ENCODE measurements at regions not wholly inside any gene's neighbourhood (a gene's known extent, or its start where the extent isn't known, plus 50 kb on each side); places are given as distances from the start of the nearest gene placed in this dataset.

- intact Hi-C loops (cut with DNase I): no loop called here
- WGBS, 2 donors: 87 to 93% methylated on average over 6 of the region's 6 CpGs
- TF ChIP-seq CTCF (IDR thresholded peaks at IDR 0.05): no peak
- TF ChIP-seq POLR2A (IDR thresholded peaks at IDR 0.05): no peak
- ATAC-seq (no peak), DNase-seq (no peak)
- Histone ChIP-seq H3K36me3 (replicated peaks in 1 of 2; ENCODE audit: insufficient read depth in 1 of 2, low read depth in 2 of 2) (no peaks in the 10 kb centered on the region), H3K27ac (no peak overlapping the region), H3K27me3 (no peaks in the 10 kb centered on the region), H3K9me3 (no peaks in the 10 kb centered on the region), H3K4me1 (no peaks in the 10 kb centered on the region), H3K4me3 (no peak overlapping the region)
Measured at GRCh38 chr15:69535998-69536397, 83.4 kb downstream of the RPLP1 start.

GRCh38 chr15:69536726-69537512 is 84.3 kb downstream of the RPLP1 start:
- Histone ChIP-seq H3K4me3 (no peak overlapping the region), H3K9me3 (no peaks in the 10 kb centered on the region), H3K27ac (no peak overlapping the region), H3K4me1 (no peaks in the 10 kb centered on the region), H3K27me3 (no peaks in the 10 kb centered on the region), H3K36me3 (replicated peaks in 1 of 2; ENCODE audit: insufficient read depth in 1 of 2, low read depth in 2 of 2) (no peaks in the 10 kb centered on the region)
- peak; percentile 50 for ATAC-seq
- TF ChIP-seq POLR2A (IDR thresholded peaks at IDR 0.05): no peak
- intact Hi-C loops (cut with DNase I): no loop called here
- WGBS, 2 donors: 75% methylated on average over 7 of the region's 7 CpGs
- no peak for DNase-seq

- Histone ChIP-seq H3K4me1 (no peaks in the 10 kb centered on the region), H3K27me3 (no peaks in the 10 kb centered on the region), H3K4me3 (no peak overlapping the region), H3K36me3 (replicated peaks in 1 of 2; ENCODE audit: insufficient read depth in 1 of 2, low read depth in 2 of 2) (no peaks in the 10 kb centered on the region), H3K27ac (no peak overlapping the region), H3K9me3 (no peaks in the 10 kb centered on the region)
- intact Hi-C loops (cut with DNase I): no loop called here
- ATAC-seq (no peak), DNase-seq (no peak)
- TF ChIP-seq CTCF (IDR thresholded peaks at IDR 0.05) (no peak), POLR2A (IDR thresholded peaks at IDR 0.05) (no peak)
- 92 to 100% methylated on average over 1 of the region's 1 CpG for WGBS, 2 donors
Measured at GRCh38 chr15:69537901-69538300, 85.3 kb downstream of the RPLP1 start.

GRCh38 chr15:69538379-69538778 is 85.8 kb downstream of the RPLP1 start:
- no peak overlapping the region for H3K27ac ChIP-seq
- intact Hi-C loops (cut with DNase I): no loop called here
- no peaks in the 10 kb centered on the region for H3K4me1 ChIP-seq
- no peaks in the 10 kb centered on the region for H3K9me3 ChIP-seq
- 87 to 88% methylated on average over 5 of the region's 5 CpGs for WGBS, 2 donors
- H3K27me3 ChIP-seq: no peaks in the 10 kb centered on the region
- DNase-seq (no peak), ATAC-seq (no peak)
- TF ChIP-seq POLR2A (IDR thresholded peaks at IDR 0.05) (no peak), CTCF (IDR thresholded peaks at IDR 0.05) (no peak)
- H3K36me3 ChIP-seq (replicated peaks in 1 of 2; ENCODE audit: insufficient read depth in 1 of 2, low read depth in 2 of 2): no peaks in the 10 kb centered on the region
- H3K4me3 ChIP-seq: no peak overlapping the region

GRCh38 chr15:69539345-69539744 is 86.7 kb downstream of the RPLP1 start:
- Histone ChIP-seq H3K4me1 (no peaks in the 10 kb centered on the region), H3K36me3 (replicated peaks in 1 of 2; ENCODE audit: insufficient read depth in 1 of 2, low read depth in 2 of 2) (no peaks in the 10 kb centered on the region), H3K9me3 (no peaks in the 10 kb centered on the region), H3K4me3 (no peak overlapping the region), H3K27me3 (no peaks in the 10 kb centered on the region), H3K27ac (no peak overlapping the region)
- no peak for ATAC-seq
- 77 to 78% methylated on average over 10 to 11 of the region's 11 CpGs for WGBS, 2 donors
- intact Hi-C loops (cut with DNase I): no loop called here
- DNase-seq: no peak
- TF ChIP-seq CTCF (IDR thresholded peaks at IDR 0.05) (no peak), POLR2A (IDR thresholded peaks at IDR 0.05) (no peak)
